Thyroid gland (tissue), 4 donors: ENCODE measurements at regions not wholly inside any gene's neighbourhood (a gene's known extent, or its start where the extent isn't known, plus 50 kb on each side); places are given as distances from the start of the nearest gene placed in this dataset.

Source experiments
- CTCF ChIP-seq, 6 experiments: fragments of 200-600 bp in 3 of 6; fragments of 450-650 bp in 3 of 6; sonication (generic) in 3 of 6; IDR thresholded peaks; one replicate each; pipeline ENCODE4 v1.5.1; 2016 to 2019; ENCODE audit warnings: antibody characterized with exemption in 6 of 6, mild to moderate bottlenecking in 2 of 6, inconsistent platforms in 1 of 6, moderate library complexity in 1 of 6
- POLR2A ChIP-seq, 2 donors: fragments of 450-650 bp; IDR thresholded peaks; one replicate each; pipeline ENCODE4 v1.6.1; 2017; ENCODE audit warnings: antibody characterized with exemption in 2 of 2, mild to moderate bottlenecking in 2 of 2, moderate library complexity in 1 of 2

GRCh38 chr4:14247767-14248166 is 620.2 kb upstream of the BOD1L1 start:
- TF ChIP-seq CTCF (IDR thresholded peaks at IDR 0.05) = no peak
- TF ChIP-seq POLR2A (IDR thresholded peaks at IDR 0.05) = no peak
